RWPE2 (cell line): ENCODE measurements at regions not wholly inside any gene's neighbourhood (a gene's known extent, or its start where the extent isn't known, plus 50 kb on each side); places are given as distances from the start of the nearest gene placed in this dataset.
A peak's percentile ranks its signal among the peaks of the same experiment; 100 is the strongest.

ENCODE experiments used
- ATAC-seq: fragments of 200-7000 bp; cut with Tn5 transposase; 3 replicates; pipeline ENCODE4 v1.9.1; 2021; ENCODE audit warnings: low read depth
- DNase-seq: peaks from one replicate; pipeline ENCODE4 v3.0.0-alpha.2; 2020; ENCODE audit warnings: low spot score
- H3K27ac ChIP-seq: fragments of 450-650 bp; 2 replicates; pipeline ENCODE4 v1.5.1; 2017; ENCODE audit warnings: mild to moderate bottlenecking; ENCODE audit not compliant: poor library complexity, severe bottlenecking
- H3K27me3 ChIP-seq: fragments of 250-450 bp; sonication (Bioruptor Pico); 2 replicates; pipeline ENCODE4 v1.5.1; 2021; ENCODE audit warnings: mild to moderate bottlenecking, moderate library complexity; ENCODE audit not compliant: insufficient read depth, poor library complexity, severe bottlenecking
- H3K36me3 ChIP-seq: fragments of 250-450 bp; sonication (Bioruptor Pico); 2 replicates; pipeline ENCODE4 v1.5.1; 2020; ENCODE audit warnings: low read depth, mild to moderate bottlenecking, moderate library complexity
- H3K4me1 ChIP-seq: fragments of 250-450 bp; sonication (Bioruptor Pico); 2 replicates; pipeline ENCODE4 v1.5.1; 2021; ENCODE audit warnings: mild to moderate bottlenecking, moderate library complexity; ENCODE audit not compliant: insufficient read depth, poor library complexity, severe bottlenecking
- H3K4me3 ChIP-seq: fragments of 250-450 bp; sonication (Bioruptor Pico); 2 replicates; pipeline ENCODE4 v1.5.1; 2021; ENCODE audit warnings: mild to moderate bottlenecking, moderate library complexity; ENCODE audit not compliant: severe bottlenecking
- H3K9me3 ChIP-seq: fragments of 250-450 bp; sonication (Bioruptor Pico); 2 replicates; pipeline ENCODE4 v1.5.1; 2021; ENCODE audit warnings: mild to moderate bottlenecking, moderate library complexity; ENCODE audit not compliant: severe bottlenecking
- TF ChIP-seq, protein P1 (sequence below): fragments of 450-650 bp; IDR thresholded peaks from one replicate; pipeline ENCODE4 v1.5.1; 2017; ENCODE audit warnings: mild to moderate bottlenecking, moderate library complexity; ENCODE audit not compliant: poor library complexity, severe bottlenecking

DNA sequence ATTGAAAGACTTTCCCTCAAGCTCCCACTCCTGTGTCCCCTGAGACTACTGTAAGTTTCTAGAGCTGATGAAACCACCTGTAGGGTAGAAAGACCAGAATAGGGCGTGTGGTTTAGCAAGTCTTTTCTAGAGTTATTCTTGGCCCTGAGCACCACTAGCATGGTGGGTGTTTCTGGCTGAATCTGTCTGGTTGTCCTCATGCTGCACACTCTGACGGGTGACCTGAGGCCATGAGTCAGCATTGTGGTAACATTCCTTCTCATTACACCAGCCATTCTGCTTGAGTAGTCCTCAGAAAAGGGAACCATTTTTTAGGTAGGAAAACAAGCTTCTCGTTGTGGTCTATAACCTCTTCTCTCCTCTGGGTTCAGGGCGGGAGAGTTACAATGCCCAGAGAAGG lies 250.3 kb downstream of the SNX13 start:
- ATAC-seq, result peak; percentile 68

DNA sequence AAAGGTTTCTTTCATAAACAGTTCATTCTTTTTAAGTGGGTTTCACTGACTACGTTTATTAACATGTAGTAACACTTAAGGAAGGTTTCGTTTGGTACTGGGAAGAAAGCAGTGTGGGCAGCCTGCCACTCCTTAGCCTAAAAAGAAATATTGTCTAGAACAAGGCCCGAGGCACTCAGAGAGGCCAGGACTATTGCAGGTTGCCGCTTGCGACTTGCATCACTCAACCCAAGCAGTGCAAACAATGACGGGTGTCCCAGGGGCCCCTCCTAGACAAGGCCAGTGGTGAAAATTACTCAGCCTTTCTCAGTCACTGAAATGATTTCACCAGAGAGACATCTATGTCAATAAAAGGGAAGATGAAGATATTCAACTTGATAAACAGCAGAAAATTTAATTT lies 243.9 kb downstream of the SNX13 start:
- DNase-seq (peak; percentile 94), ATAC-seq (peak; percentile 100)

More for the DNA sequence above, 250.3 kb downstream of the SNX13 start:
- no peak for DNase-seq
- Histone ChIP-seq H3K4me1 (peaks cover 11% of the 10 kb centered on the region), H3K27me3 (no peaks in the 10 kb centered on the region), H3K27ac (peak overlapping the region; percentile 5), H3K36me3 (no peaks in the 10 kb centered on the region), H3K4me3 (no peak overlapping the region), H3K9me3 (peaks cover 2% of the 10 kb centered on the region)
- TF ChIP-seq, protein P1, sequence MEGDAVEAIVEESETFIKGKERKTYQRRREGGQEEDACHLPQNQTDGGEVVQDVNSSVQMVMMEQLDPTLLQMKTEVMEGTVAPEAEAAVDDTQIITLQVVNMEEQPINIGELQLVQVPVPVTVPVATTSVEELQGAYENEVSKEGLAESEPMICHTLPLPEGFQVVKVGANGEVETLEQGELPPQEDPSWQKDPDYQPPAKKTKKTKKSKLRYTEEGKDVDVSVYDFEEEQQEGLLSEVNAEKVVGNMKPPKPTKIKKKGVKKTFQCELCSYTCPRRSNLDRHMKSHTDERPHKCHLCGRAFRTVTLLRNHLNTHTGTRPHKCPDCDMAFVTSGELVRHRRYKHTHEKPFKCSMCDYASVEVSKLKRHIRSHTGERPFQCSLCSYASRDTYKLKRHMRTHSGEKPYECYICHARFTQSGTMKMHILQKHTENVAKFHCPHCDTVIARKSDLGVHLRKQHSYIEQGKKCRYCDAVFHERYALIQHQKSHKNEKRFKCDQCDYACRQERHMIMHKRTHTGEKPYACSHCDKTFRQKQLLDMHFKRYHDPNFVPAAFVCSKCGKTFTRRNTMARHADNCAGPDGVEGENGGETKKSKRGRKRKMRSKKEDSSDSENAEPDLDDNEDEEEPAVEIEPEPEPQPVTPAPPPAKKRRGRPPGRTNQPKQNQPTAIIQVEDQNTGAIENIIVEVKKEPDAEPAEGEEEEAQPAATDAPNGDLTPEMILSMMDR, result no peak

DNA sequence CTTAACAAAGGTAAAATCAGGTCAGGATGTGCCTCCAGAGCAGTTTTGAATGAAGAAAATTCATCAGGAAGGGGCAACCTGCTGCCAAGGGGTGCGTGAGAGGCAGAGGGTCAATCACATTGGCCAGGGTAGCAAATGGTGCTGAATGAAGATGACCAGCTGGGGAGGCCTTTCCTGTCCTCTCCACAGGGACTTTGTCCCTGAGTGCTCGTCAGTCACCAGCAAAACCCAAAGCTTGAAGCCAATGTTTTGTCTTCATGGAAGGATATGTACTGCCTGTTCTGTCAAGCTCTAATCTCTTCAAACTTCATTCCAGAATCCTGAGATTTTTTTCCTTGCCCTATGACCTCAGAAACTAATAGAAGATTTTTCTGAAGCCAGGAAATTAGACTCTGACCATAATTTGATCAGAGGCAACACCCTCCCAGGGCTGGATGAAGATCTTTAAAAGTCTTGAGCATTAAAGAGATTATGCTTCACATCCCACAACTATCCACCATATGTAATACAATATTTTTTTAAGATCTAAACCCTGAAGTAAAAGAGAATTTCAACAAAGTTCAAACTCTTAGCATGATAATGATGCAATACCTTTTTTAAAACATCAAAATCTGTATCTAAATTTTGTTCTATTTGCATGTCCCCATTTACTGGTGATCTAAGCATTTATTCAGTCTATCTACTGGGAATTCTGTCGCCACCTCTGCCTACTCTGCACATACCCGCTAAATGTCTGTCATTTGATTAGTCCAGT lies 243.0 kb downstream of the SNX13 start:
- H3K4me3 ChIP-seq, result no peak overlapping the region
- ATAC-seq (no peak), DNase-seq (no peak)
- H3K4me1 ChIP-seq, result peaks cover 20% of the 10 kb centered on the region
- peak overlapping the region; percentile 84 for H3K27ac ChIP-seq
- no peaks in the 10 kb centered on the region for H3K36me3 ChIP-seq
- peaks cover 4% of the 10 kb centered on the region for H3K9me3 ChIP-seq
- H3K27me3 ChIP-seq, result no peaks in the 10 kb centered on the region
- TF ChIP-seq, protein P1, result no peak

More for the DNA sequence above, 243.9 kb downstream of the SNX13 start:
- Histone ChIP-seq H3K9me3 (peaks cover 4% of the 10 kb centered on the region), H3K27me3 (no peaks in the 10 kb centered on the region), H3K36me3 (no peaks in the 10 kb centered on the region), H3K4me3 (no peak overlapping the region), H3K4me1 (peaks cover 20% of the 10 kb centered on the region), H3K27ac (peak overlapping the region; percentile 84)
- TF ChIP-seq, protein P1, result no peak

DNA sequence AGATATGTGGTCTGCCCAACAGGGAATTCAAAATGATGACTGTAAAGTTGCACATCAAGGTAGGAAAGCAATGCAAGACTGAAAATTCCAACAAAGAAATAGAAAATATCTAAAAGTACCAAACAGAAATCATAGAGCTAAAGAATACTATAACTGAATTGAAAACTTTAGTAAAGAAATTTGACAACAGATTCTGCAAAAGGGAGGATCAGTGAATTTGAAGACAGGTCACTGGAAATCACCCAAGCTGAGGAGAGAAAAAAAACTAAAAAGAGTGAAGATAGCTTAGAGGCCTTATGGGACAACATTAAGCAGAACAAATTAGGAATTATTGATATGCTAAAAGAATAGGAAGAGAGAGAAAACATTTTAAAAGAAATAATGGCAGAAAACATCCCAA lies 240.6 kb downstream of the SNX13 start:
- no peak for DNase-seq
- no peak overlapping the region for H3K4me3 ChIP-seq

More for the DNA sequence above, 240.6 kb downstream of the SNX13 start:
- peaks cover 20% of the 10 kb centered on the region for H3K4me1 ChIP-seq
- no peak for ATAC-seq
- no peaks in the 10 kb centered on the region for H3K36me3 ChIP-seq
- H3K27me3 ChIP-seq, result no peaks in the 10 kb centered on the region
- TF ChIP-seq, protein P1, result no peak
- H3K27ac ChIP-seq, result no peak overlapping the region
- peaks cover 4% of the 10 kb centered on the region for H3K9me3 ChIP-seq
